Breast epithelium (tissue), 4 donors: ENCODE measurements at regions not wholly inside any gene's neighbourhood (a gene's known extent, or its start where the extent isn't known, plus 50 kb on each side); places are given as distances from the start of the nearest gene placed in this dataset.

Experiments used
- DNase-seq, 2 donors: peaks; one replicate each; pipeline ENCODE4 v3.0.0-alpha.2; 2019; ENCODE audit warnings: low spot score in 2 of 2
- H3K27ac ChIP-seq, 2 donors: fragments of 200-600 bp; sonication (generic) in 1 of 2; one replicate each; pipeline ENCODE4 v1.5.1; 2016 to 2019; ENCODE audit warnings: mild to moderate bottlenecking in 1 of 2
- H3K27me3 ChIP-seq, 2 donors: fragments of 200-600 bp; sonication (generic) in 1 of 2; one replicate each; pipeline versions ENCODE4 v1.5.1 to v1.6.0; 2017 to 2019; ENCODE audit warnings: control low read depth in 1 of 2, mild to moderate bottlenecking in 1 of 2
- H3K36me3 ChIP-seq: fragments of 200-600 bp; one replicate; pipeline ENCODE4 v1.5.1; 2019
- H3K4me1 ChIP-seq, 2 donors: fragments of 200-600 bp; sonication (generic); one replicate each; pipeline ENCODE4 v1.5.1; 2016 to 2019; ENCODE audit warnings: control low read depth in 1 of 2
- H3K4me3 ChIP-seq, 3 donors: fragments of 200-600 bp; sonication (generic); 1 replicate in 2 of 3; 2 replicates in 1 of 3; pipeline ENCODE4 v1.5.1; 2016 to 2019; ENCODE audit warnings: mild to moderate bottlenecking in 3 of 3, moderate library complexity in 2 of 3
- H3K9me3 ChIP-seq, 2 donors: fragments of 200-600 bp; sonication (generic) in 1 of 2; one replicate each; pipeline ENCODE4 v1.5.1; 2016 to 2019; ENCODE audit warnings: control low read depth in 1 of 2
- POLR2A ChIP-seq: fragments of 450-650 bp; IDR thresholded peaks from one replicate; pipeline ENCODE4 v1.6.1; 2016; ENCODE audit warnings: antibody characterized with exemption, mild to moderate bottlenecking, moderate library complexity
- POLR2AphosphoS5 ChIP-seq, 3 donors: sonication (generic); formaldehyde crosslinking; IDR thresholded peaks; one replicate each; pipeline ENCODE4 v1.6.1; 2017; ENCODE audit warnings: antibody characterized with exemption in 3 of 3
- intact Hi-C: fragments of 100-400 bp; cut with DNase I; formaldehyde crosslinking; loops from one replicate; pipeline ENCODE4 v1.15.1; 2023; ENCODE audit warnings: low total_unique reads
- TF ChIP-seq, protein P1 (sequence below), 3 donors: fragments of 450-650 bp; IDR thresholded peaks; one replicate each; pipeline ENCODE4 v1.5.1; 2016 to 2017; ENCODE audit warnings: antibody characterized with exemption in 3 of 3, mild to moderate bottlenecking in 3 of 3, moderate library complexity in 3 of 3

GRCh38 chr1:217315346-217315745, 315.5 kb downstream of the GPATCH2 start:
- TF ChIP-seq POLR2A (no peak), POLR2AphosphoS5 (IDR thresholded peaks at IDR 0.05) (no peak)
- TF ChIP-seq, protein P1, sequence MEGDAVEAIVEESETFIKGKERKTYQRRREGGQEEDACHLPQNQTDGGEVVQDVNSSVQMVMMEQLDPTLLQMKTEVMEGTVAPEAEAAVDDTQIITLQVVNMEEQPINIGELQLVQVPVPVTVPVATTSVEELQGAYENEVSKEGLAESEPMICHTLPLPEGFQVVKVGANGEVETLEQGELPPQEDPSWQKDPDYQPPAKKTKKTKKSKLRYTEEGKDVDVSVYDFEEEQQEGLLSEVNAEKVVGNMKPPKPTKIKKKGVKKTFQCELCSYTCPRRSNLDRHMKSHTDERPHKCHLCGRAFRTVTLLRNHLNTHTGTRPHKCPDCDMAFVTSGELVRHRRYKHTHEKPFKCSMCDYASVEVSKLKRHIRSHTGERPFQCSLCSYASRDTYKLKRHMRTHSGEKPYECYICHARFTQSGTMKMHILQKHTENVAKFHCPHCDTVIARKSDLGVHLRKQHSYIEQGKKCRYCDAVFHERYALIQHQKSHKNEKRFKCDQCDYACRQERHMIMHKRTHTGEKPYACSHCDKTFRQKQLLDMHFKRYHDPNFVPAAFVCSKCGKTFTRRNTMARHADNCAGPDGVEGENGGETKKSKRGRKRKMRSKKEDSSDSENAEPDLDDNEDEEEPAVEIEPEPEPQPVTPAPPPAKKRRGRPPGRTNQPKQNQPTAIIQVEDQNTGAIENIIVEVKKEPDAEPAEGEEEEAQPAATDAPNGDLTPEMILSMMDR (IDR thresholded peaks at IDR 0.05): no peak

DNA sequence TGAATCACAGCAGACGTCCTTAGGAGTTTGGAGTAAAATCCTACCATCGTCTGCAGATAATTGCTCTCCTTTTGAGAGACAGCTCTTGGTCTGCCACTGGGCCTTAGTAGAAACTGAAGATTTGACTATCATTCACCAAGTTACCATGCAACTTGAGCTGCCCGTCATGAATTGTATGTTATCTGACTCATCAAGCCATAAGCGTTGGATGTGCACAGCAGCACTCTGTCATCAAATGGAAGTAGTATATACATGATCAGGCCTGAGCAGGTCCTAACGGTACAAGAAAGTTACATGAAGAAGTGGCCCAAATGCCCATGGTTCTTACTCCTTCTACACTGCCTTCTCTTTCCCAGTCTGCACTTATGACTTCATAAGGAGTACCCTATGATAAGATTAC, 317.8 kb downstream of the GPATCH2 start:
- Histone ChIP-seq H3K4me1 (no peaks in the 10 kb centered on the region), H3K4me3 (no peak overlapping the region), H3K36me3 (no peaks in the 10 kb centered on the region), H3K27ac (no peak overlapping the region), H3K27me3 (no peaks in the 10 kb centered on the region), H3K9me3 (no peaks in the 10 kb centered on the region)
- TF ChIP-seq, protein P1 (IDR thresholded peaks at IDR 0.05): no peak
- TF ChIP-seq POLR2AphosphoS5 (IDR thresholded peaks at IDR 0.05) (no peak), POLR2A (no peak)
- DNase-seq: no peak
- intact Hi-C loops: no loop called here

More at GRCh38 chr1:217315346-217315745, 315.5 kb downstream of the GPATCH2 start:
- Histone ChIP-seq H3K27ac (no peak overlapping the region), H3K36me3 (no peaks in the 10 kb centered on the region), H3K4me3 (no peak overlapping the region), H3K9me3 (no peaks in the 10 kb centered on the region), H3K27me3 (no peaks in the 10 kb centered on the region), H3K4me1 (no peaks in the 10 kb centered on the region)
- intact Hi-C loops: no loop called here
- DNase-seq: no peak

DNA sequence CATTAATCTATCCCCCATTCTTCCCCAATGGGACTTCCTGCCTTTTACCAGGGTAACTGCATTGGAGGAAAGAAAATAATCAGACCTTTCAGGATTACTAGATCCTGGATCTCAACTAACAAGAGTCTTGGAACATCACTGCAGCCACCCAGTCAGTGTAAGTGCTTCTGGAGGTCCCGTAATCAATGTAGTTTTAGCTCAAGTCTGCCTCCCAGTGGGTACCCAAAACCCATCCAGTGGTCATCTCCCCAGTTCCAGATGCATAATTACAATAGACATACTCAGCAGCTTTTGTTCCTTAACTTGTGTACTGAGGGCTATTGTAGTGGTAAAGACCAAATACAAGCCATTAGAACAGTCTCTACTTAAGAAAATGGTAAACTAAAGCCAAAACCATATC, 319.1 kb downstream of the GPATCH2 start:
- H3K27ac ChIP-seq: no peak overlapping the region
- no peaks in the 10 kb centered on the region for H3K9me3 ChIP-seq
- intact Hi-C loops: no loop called here
- no peaks in the 10 kb centered on the region for H3K4me1 ChIP-seq
- TF ChIP-seq, protein P1 (IDR thresholded peaks at IDR 0.05): no peak
- TF ChIP-seq POLR2A (no peak), POLR2AphosphoS5 (IDR thresholded peaks at IDR 0.05) (no peak)
- no peaks in the 10 kb centered on the region for H3K27me3 ChIP-seq
- DNase-seq: no peak
- no peak overlapping the region for H3K4me3 ChIP-seq
- H3K36me3 ChIP-seq: no peaks in the 10 kb centered on the region

GRCh38 chr1:217311269-217311668, 319.6 kb downstream of the GPATCH2 start:
- no peak for DNase-seq
- intact Hi-C loops: no loop called here
- H3K9me3 ChIP-seq: no peaks in the 10 kb centered on the region
- no peak for TF ChIP-seq POLR2A
- TF ChIP-seq, protein P1 (IDR thresholded peaks at IDR 0.05): no peak
- no peak for TF ChIP-seq POLR2AphosphoS5 (IDR thresholded peaks at IDR 0.05)
- no peaks in the 10 kb centered on the region for H3K36me3 ChIP-seq
- no peaks in the 10 kb centered on the region for H3K27me3 ChIP-seq
- no peaks in the 10 kb centered on the region for H3K4me1 ChIP-seq
- no peak overlapping the region for H3K27ac ChIP-seq
- H3K4me3 ChIP-seq: no peak overlapping the region

GRCh38 chr1:217281332-217281731, 349.6 kb downstream of the GPATCH2 start:
- Histone ChIP-seq H3K9me3 (no peaks in the 10 kb centered on the region), H3K27me3 (no peaks in the 10 kb centered on the region), H3K4me3 (no peak overlapping the region), H3K4me1 (no peaks in the 10 kb centered on the region), H3K36me3 (no peaks in the 10 kb centered on the region), H3K27ac (no peak overlapping the region)
- TF ChIP-seq POLR2AphosphoS5 (IDR thresholded peaks at IDR 0.05) (no peak), POLR2A (no peak)
- TF ChIP-seq, protein P1 (IDR thresholded peaks at IDR 0.05): no peak
- intact Hi-C loops: no loop called here
- DNase-seq: no peak
